HG03354 (cell line): ENCODE measurements at regions not wholly inside any gene's neighbourhood (a gene's known extent, or its start where the extent isn't known, plus 50 kb on each side); places are given as distances from the start of the nearest gene placed in this dataset.
"Not testable (repeated sequence)": the region's sequence is repeated elsewhere in the genome, so short reads cannot be mapped to it uniquely, and the experiment has no call there.

Source experiments
- ATAC-seq: cut with Tn5 transposase; IDR thresholded peaks from one replicate; pipeline ENCODE4 v1.9.1; 2021; ENCODE audit warnings: mild to moderate bottlenecking; ENCODE audit not compliant: unreplicated experiment, poor library complexity, severe bottlenecking

- ATAC-seq: no peak
Observed at GRCh38 chr20:48060841-48061720, 275.8 kb upstream of the SULF2 start.

- ATAC-seq: no peak
Observed at GRCh38 chr20:48058611-48059559, 273.6 kb upstream of the SULF2 start.

- ATAC-seq: no peak
Observed at GRCh38 chr20:48057739-48058138, 272.5 kb upstream of the SULF2 start.

- no peak for ATAC-seq
Observed at GRCh38 chr20:48057251-48057650, 272.0 kb upstream of the SULF2 start.

- ATAC-seq: no peak
Observed at GRCh38 chr20:48056218-48056617, 270.9 kb upstream of the SULF2 start.

- ATAC-seq: no peak
Observed at GRCh38 chr20:48054051-48054450, 268.8 kb upstream of the SULF2 start.

GRCh38 chr20:48052475-48052835 lies 267.2 kb upstream of the SULF2 start:
- ATAC-seq: no peak

- no peak for ATAC-seq
Observed at GRCh38 chr20:48051794-48052474, 266.7 kb upstream of the SULF2 start.

GRCh38 chr20:48049641-48050040 lies 264.4 kb upstream of the SULF2 start:
- ATAC-seq: no peak

- no peak for ATAC-seq
Observed at GRCh38 chr20:48049171-48049570, 263.9 kb upstream of the SULF2 start.

- ATAC-seq: no peak
Observed at GRCh38 chr20:48047447-48047846, 262.2 kb upstream of the SULF2 start.

- ATAC-seq: no peak
Observed at GRCh38 chr20:48042628-48043027, 257.3 kb upstream of the SULF2 start.

- no peak for ATAC-seq
Observed at GRCh38 chr20:48041078-48041780, 255.9 kb upstream of the SULF2 start.

GRCh38 chr20:48040491-48040890 lies 255.2 kb upstream of the SULF2 start:
- no peak for ATAC-seq

GRCh38 chr20:48040051-48040450 lies 254.8 kb upstream of the SULF2 start:
- no peak for ATAC-seq

- ATAC-seq: no peak
Observed at GRCh38 chr20:48039514-48039913, 254.2 kb upstream of the SULF2 start.

- no peak for ATAC-seq
Observed at GRCh38 chr20:48038713-48039112, 253.4 kb upstream of the SULF2 start.

GRCh38 chr20:48037798-48038197 lies 252.5 kb upstream of the SULF2 start:
- not testable (repeated sequence) for ATAC-seq

- no peak for ATAC-seq
Observed at GRCh38 chr20:48035961-48036731, 250.9 kb upstream of the SULF2 start.
